ENCODE measurements at regions not wholly inside any gene's neighbourhood (a gene's known extent, or its start where the extent isn't known, plus 50 kb on each side); places are given as distances from the start of the nearest gene placed in this dataset.
"Not testable (repeated sequence)": the region's sequence is repeated elsewhere in the genome, so short reads cannot be mapped to it uniquely, and the experiment has no call there.

- DNase-seq = no peak
Measured at GRCh38 chr7:82701949-82702348, 258.4 kb upstream of the CACNA2D1 start.

GRCh38 chr7:82700741-82701140 is 257.2 kb upstream of the CACNA2D1 start:
- DNase-seq = no peak

GRCh38 chr7:82699773-82700186 is 256.2 kb upstream of the CACNA2D1 start:
- DNase-seq = no peak

GRCh38 chr7:82697897-82698296 is 254.3 kb upstream of the CACNA2D1 start:
- DNase-seq = no peak

GRCh38 chr7:82696631-82697030 is 253.1 kb upstream of the CACNA2D1 start:
- DNase-seq = no peak

- DNase-seq = no peak
Measured at GRCh38 chr7:82694022-82694421, 250.4 kb upstream of the CACNA2D1 start.

GRCh38 chr7:82690929-82691328 is 247.4 kb upstream of the CACNA2D1 start:
- DNase-seq = no peak

- DNase-seq = no peak
Measured at GRCh38 chr7:82685214-82685613, 241.6 kb upstream of the CACNA2D1 start.

- DNase-seq = peak; percentile 17
Measured at GRCh38 chr7:82678716-82679115, 235.1 kb upstream of the CACNA2D1 start.

GRCh38 chr7:82678259-82678658 is 234.7 kb upstream of the CACNA2D1 start:
- no peak for DNase-seq

GRCh38 chr7:82677493-82677892 is 233.9 kb upstream of the CACNA2D1 start:
- peak; percentile 53 for DNase-seq

GRCh38 chr7:82676777-82677463 is 233.3 kb upstream of the CACNA2D1 start:
- no peak for DNase-seq

- DNase-seq = no peak
Measured at GRCh38 chr7:82675396-82675795, 231.8 kb upstream of the CACNA2D1 start.

- DNase-seq = no peak
Measured at GRCh38 chr7:82674268-82674667, 230.7 kb upstream of the CACNA2D1 start.

- no peak for DNase-seq
Measured at GRCh38 chr7:82672078-82672477, 228.5 kb upstream of the CACNA2D1 start.

- DNase-seq = no peak
Measured at GRCh38 chr7:82669141-82669540, 225.6 kb upstream of the CACNA2D1 start.

GRCh38 chr7:82668676-82669075 is 225.1 kb upstream of the CACNA2D1 start:
- no peak for DNase-seq

GRCh38 chr7:82665966-82666507 is 222.5 kb upstream of the CACNA2D1 start:
- no peak for DNase-seq

GRCh38 chr7:82655965-82656364 is 212.4 kb upstream of the CACNA2D1 start:
- no peak for DNase-seq

GRCh38 chr7:82650095-82650494 is 206.5 kb upstream of the CACNA2D1 start:
- not testable (repeated sequence) for DNase-seq

- DNase-seq = no peak
Measured at GRCh38 chr7:82633592-82633991, 190.0 kb upstream of the CACNA2D1 start.

GRCh38 chr7:82631998-82632397 is 188.4 kb upstream of the CACNA2D1 start:
- DNase-seq = no peak

- no peak for DNase-seq
Measured at GRCh38 chr7:82629583-82629982, 186.0 kb upstream of the CACNA2D1 start.

- no peak for DNase-seq
Measured at GRCh38 chr7:82625377-82625776, 181.8 kb upstream of the CACNA2D1 start.

GRCh38 chr7:82624965-82625364 is 181.4 kb upstream of the CACNA2D1 start:
- no peak for DNase-seq
